GM23338 (cell line): ENCODE measurements at regions not wholly inside any gene's neighbourhood (a gene's known extent, or its start where the extent isn't known, plus 50 kb on each side); places are given as distances from the start of the nearest gene placed in this dataset.

Experiments
- ATAC-seq: fragments of 200-7000 bp; cut with Tn5 transposase; 3 replicates; pipeline ENCODE4 v1.9.1; 2020
- DNase-seq: peaks from one replicate; pipeline ENCODE4 v3.0.0-alpha.2; 2015; ENCODE audit warnings: low spot score
- H2AFZ ChIP-seq: fragments of 200-600 bp; sonication (generic); 2 replicates; pipeline ENCODE4 v1.8.0; 2016; ENCODE audit warnings: antibody characterized with exemption, mild to moderate bottlenecking, moderate library complexity
- H3F3A ChIP-seq: fragments of 200-600 bp; sonication (generic); replicated peaks from 2 replicates; pipeline ENCODE4 v1.8.0; 2017; ENCODE audit warnings: antibody characterized with exemption, mixed run types, low read depth
- H3K27ac ChIP-seq: fragments of 200-600 bp; sonication (generic); 2 replicates; pipeline ENCODE4 v1.6.1; 2016; ENCODE audit warnings: low read depth
- H3K27me3 ChIP-seq: fragments of 200-600 bp; sonication (generic); 2 replicates; pipeline ENCODE4 v1.8.0; 2016; ENCODE audit warnings: mild to moderate bottlenecking, mixed run types, moderate library complexity; ENCODE audit not compliant: insufficient read depth
- H3K36me3 ChIP-seq: fragments of 200-600 bp; sonication (generic); 2 replicates; pipeline ENCODE4 v1.8.0; 2016; ENCODE audit warnings: mild to moderate bottlenecking; ENCODE audit not compliant: insufficient read depth
- H3K4me1 ChIP-seq: fragments of 200-600 bp; sonication (generic); 2 replicates; pipeline ENCODE4 v1.8.0; 2016; ENCODE audit warnings: mild to moderate bottlenecking, moderate library complexity; ENCODE audit not compliant: insufficient read depth
- H3K4me2 ChIP-seq: fragments of 200-600 bp; sonication (generic); 2 replicates; pipeline ENCODE4 v1.7.1; 2017; ENCODE audit warnings: mixed run types
- H3K4me3 ChIP-seq: fragments of 200-600 bp; sonication (generic); 2 replicates; pipeline ENCODE4 v1.6.1; 2016; ENCODE audit warnings: mixed run types
- H3K79me2 ChIP-seq: fragments of 200-600 bp; sonication (generic); replicated peaks from 2 replicates; pipeline ENCODE4 v1.8.0; 2017; ENCODE audit warnings: mild to moderate bottlenecking; ENCODE audit not compliant: insufficient read depth
- H3K9me2 ChIP-seq: fragments of 200-600 bp; sonication (generic); 2 replicates; pipeline ENCODE4 v1.8.0; 2017; ENCODE audit not compliant: insufficient read depth
- H4K20me1 ChIP-seq: fragments of 200-600 bp; sonication (generic); replicated peaks from 2 replicates; pipeline ENCODE4 v1.8.0; 2017; ENCODE audit warnings: mild to moderate bottlenecking; ENCODE audit not compliant: insufficient read depth
- H3K27ac Mint-ChIP-seq: 2 replicates; pipeline ENCODE4 v1.8.0; 2020; ENCODE audit warnings: inconsistent platforms, mild to moderate bottlenecking, moderate library complexity, mixed read lengths
- H3K27me3 Mint-ChIP-seq: 3 replicates; pipeline ENCODE4 v1.8.0; 2022; ENCODE audit warnings: low read depth, mild to moderate bottlenecking, moderate library complexity, mixed read lengths, inconsistent platforms; ENCODE audit not compliant: insufficient read depth, poor library complexity
- H3K36me3 Mint-ChIP-seq: 3 replicates; pipeline ENCODE4 v1.8.0; 2021; ENCODE audit warnings: low read depth, mild to moderate bottlenecking, inconsistent platforms, moderate library complexity, mixed read lengths
- H3K4me1 Mint-ChIP-seq: 3 replicates; pipeline ENCODE4 v1.8.0; 2020; ENCODE audit warnings: mild to moderate bottlenecking, inconsistent platforms, mixed read lengths
- H3K4me3 Mint-ChIP-seq: 3 replicates; pipeline ENCODE4 v1.8.0; 2021; ENCODE audit warnings: moderate library complexity, mild to moderate bottlenecking, inconsistent platforms, mixed read lengths
- H3K9me3 Mint-ChIP-seq: 3 replicates; pipeline ENCODE4 v1.8.0; 2020; ENCODE audit warnings: moderate library complexity, mild to moderate bottlenecking, inconsistent platforms, mixed read lengths
- CTCF ChIP-seq, 2 experiments: fragments of 200-600 bp in 1 of 2; sonication (generic) in 1 of 2; conservative IDR thresholded peaks; 2 replicates each; pipeline versions ENCODE4 v1.5.1 to v1.6.1; 2016 to 2017; ENCODE audit warnings: antibody characterized with exemption in 2 of 2, low read depth in 2 of 2, mild to moderate bottlenecking in 2 of 2, moderate library complexity in 1 of 2
- ETS1 ChIP-seq: IDR thresholded peaks from 2 replicates; pipeline ENCODE4 v1.6.1; 2016; ENCODE audit warnings: antibody characterized with exemption
- EZH2phosphoT487 ChIP-seq: fragments of 200-600 bp; sonication (generic); IDR thresholded peaks from one replicate; pipeline ENCODE4 v1.8.1; 2018; ENCODE audit warnings: antibody characterized with exemption; ENCODE audit not compliant: unreplicated experiment
- JUNB ChIP-seq: IDR thresholded peaks from one replicate; pipeline ENCODE4 v1.6.1; 2016; ENCODE audit warnings: antibody characterized with exemption; ENCODE audit not compliant: unreplicated experiment
- POLR2AphosphoS5 ChIP-seq: IDR thresholded peaks from 2 replicates; pipeline ENCODE4 v1.6.1; 2016; ENCODE audit warnings: antibody characterized with exemption, low read depth
- REST ChIP-seq: IDR thresholded peaks from one replicate; pipeline ENCODE4 v1.6.1; 2018; ENCODE audit warnings: antibody characterized with exemption; ENCODE audit not compliant: unreplicated experiment
- STAT1 ChIP-seq: IDR thresholded peaks from one replicate; pipeline ENCODE4 v1.6.1; 2016; ENCODE audit warnings: antibody characterized with exemption; ENCODE audit not compliant: unreplicated experiment
- ZNF114 ChIP-seq: fragments of 250-450 bp; sonication (Bioruptor Pico); IDR thresholded peaks from 2 replicates; pipeline ENCODE4 v1.5.0; 2020; ENCODE audit warnings: mild to moderate bottlenecking, moderate library complexity
- ZNF331 ChIP-seq: fragments of 250-450 bp; sonication (Bioruptor Pico); IDR thresholded peaks from 2 replicates; pipeline ENCODE4 v1.5.0; 2020; ENCODE audit warnings: low read depth, mild to moderate bottlenecking, moderate library complexity

GRCh38 chr13:54643863-54644262, 1615.2 kb downstream of the OLFM4 start:
- Mint-ChIP-seq H3K9me3 (peaks cover 3% of the 10 kb centered on the region; the same call in 1 of the 3 replicates), H3K27ac (no peak overlapping the region), H3K4me1 (peaks cover 6% of the 10 kb centered on the region), H3K27me3 (no peaks in the 10 kb centered on the region), H3K4me3 (no peak overlapping the region), H3K36me3 (peaks cover 2% of the 10 kb centered on the region; the same call in 1 of the 3 replicates)
- Histone ChIP-seq H3K4me2 (no peak overlapping the region), H2AFZ (no peak overlapping the region; the same call in 1 of the 2 replicates), H3K4me3 (no peak overlapping the region), H3K79me2 (no peaks in the 10 kb centered on the region), H3K27me3 (no peaks in the 10 kb centered on the region), H3K27ac (no peak overlapping the region), H3F3A (no peaks in the 10 kb centered on the region), H3K9me2 (no peaks in the 10 kb centered on the region), H3K4me1 (peaks cover 14% of the 10 kb centered on the region), H3K36me3 (no peaks in the 10 kb centered on the region), H4K20me1 (no peaks in the 10 kb centered on the region)
- no peak for TF ChIP-seq STAT1
- no peak for TF ChIP-seq REST
- TF ChIP-seq JUNB = no peak
- no peak for TF ChIP-seq ETS1
- ATAC-seq = no peak
- DNase-seq = no peak

- H3K36me3 Mint-ChIP-seq = peaks cover 2% of the 10 kb centered on the region; the same call in 1 of the 3 replicates
- DNase-seq (no peak), ATAC-seq (no peak)
- no peaks in the 10 kb centered on the region for H3F3A ChIP-seq
- no peaks in the 10 kb centered on the region for H3K79me2 ChIP-seq
- no peaks in the 10 kb centered on the region for H4K20me1 ChIP-seq
- no peaks in the 10 kb centered on the region for H3K4me1 ChIP-seq
- no peaks in the 10 kb centered on the region for H3K36me3 ChIP-seq
- H3K27ac ChIP-seq = no peak overlapping the region
- no peak overlapping the region for H2AFZ ChIP-seq
- no peaks in the 10 kb centered on the region for H3K27me3 Mint-ChIP-seq
- H3K4me2 ChIP-seq = no peak overlapping the region
- no peak for TF ChIP-seq JUNB
- no peak for TF ChIP-seq EZH2phosphoT487
- TF ChIP-seq POLR2AphosphoS5 = no peak
- TF ChIP-seq ZNF114 (CRISPR knock-in tag) = no peak
- no peak for TF ChIP-seq ZNF331 (CRISPR knock-in tag)
- no peak for TF ChIP-seq CTCF (conservative IDR thresholded peaks at IDR 0.05; ENCODE audit: low read depth in 2 of 2)
- no peaks in the 10 kb centered on the region for H3K4me1 Mint-ChIP-seq
- peaks cover 3% of the 10 kb centered on the region; the same call in 1 of the 3 replicates for H3K9me3 Mint-ChIP-seq
- H3K27me3 ChIP-seq = no peaks in the 10 kb centered on the region
- H3K4me3 Mint-ChIP-seq = no peak overlapping the region
- no peak overlapping the region for H3K27ac Mint-ChIP-seq
- no peak overlapping the region for H3K4me3 ChIP-seq
- H3K9me2 ChIP-seq = no peaks in the 10 kb centered on the region; the same call in none of the 2 replicates
Observed at GRCh38 chr13:54647275-54647674, 1618.7 kb downstream of the OLFM4 start.
